Astrocyte (in vitro differentiated cells and primary cell): ENCODE measurements at regions not wholly inside any gene's neighbourhood (a gene's known extent, or its start where the extent isn't known, plus 50 kb on each side); places are given as distances from the start of the nearest gene placed in this dataset.

Experiments used
- EZH2 ChIP-seq: IDR thresholded peaks from 2 replicates; pipeline ENCODE4 v1.6.1; 2012; ENCODE audit warnings: mild to moderate bottlenecking, low read length, inconsistent platforms; ENCODE audit not compliant: insufficient read depth
- TF ChIP-seq, protein P1 (sequence below): IDR thresholded peaks from 2 replicates; pipeline ENCODE4 v1.5.1; 2011; ENCODE audit warnings: low read depth, mild to moderate bottlenecking, inconsistent platforms, low read length, moderate library complexity; ENCODE audit not compliant: insufficient read depth

DNA sequence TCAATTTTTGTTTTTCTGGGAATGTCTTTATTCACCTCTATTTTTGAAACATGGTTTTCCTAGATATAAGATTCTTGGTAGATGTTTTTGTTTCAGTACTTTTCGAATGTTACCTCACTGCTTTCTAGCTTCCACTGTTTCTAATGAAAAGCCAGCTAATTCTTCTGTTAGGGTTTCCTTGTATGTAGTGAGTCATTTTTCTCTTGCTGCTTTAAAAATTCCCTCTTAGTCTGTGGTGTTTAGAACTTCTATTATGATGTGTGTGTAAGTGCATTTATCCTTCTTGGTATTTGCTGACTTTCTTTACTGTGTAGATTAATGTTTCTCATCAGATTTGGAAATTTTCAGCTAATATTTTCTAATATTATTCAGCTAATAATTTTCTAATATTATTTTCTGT is 151.1 kb upstream of the OSTN start:
- TF ChIP-seq EZH2 = no peak
- TF ChIP-seq, protein P1, sequence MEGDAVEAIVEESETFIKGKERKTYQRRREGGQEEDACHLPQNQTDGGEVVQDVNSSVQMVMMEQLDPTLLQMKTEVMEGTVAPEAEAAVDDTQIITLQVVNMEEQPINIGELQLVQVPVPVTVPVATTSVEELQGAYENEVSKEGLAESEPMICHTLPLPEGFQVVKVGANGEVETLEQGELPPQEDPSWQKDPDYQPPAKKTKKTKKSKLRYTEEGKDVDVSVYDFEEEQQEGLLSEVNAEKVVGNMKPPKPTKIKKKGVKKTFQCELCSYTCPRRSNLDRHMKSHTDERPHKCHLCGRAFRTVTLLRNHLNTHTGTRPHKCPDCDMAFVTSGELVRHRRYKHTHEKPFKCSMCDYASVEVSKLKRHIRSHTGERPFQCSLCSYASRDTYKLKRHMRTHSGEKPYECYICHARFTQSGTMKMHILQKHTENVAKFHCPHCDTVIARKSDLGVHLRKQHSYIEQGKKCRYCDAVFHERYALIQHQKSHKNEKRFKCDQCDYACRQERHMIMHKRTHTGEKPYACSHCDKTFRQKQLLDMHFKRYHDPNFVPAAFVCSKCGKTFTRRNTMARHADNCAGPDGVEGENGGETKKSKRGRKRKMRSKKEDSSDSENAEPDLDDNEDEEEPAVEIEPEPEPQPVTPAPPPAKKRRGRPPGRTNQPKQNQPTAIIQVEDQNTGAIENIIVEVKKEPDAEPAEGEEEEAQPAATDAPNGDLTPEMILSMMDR = no peak
